GM19238 (cell line): ENCODE measurements at regions not wholly inside any gene's neighbourhood (a gene's known extent, or its start where the extent isn't known, plus 50 kb on each side); places are given as distances from the start of the nearest gene placed in this dataset.
"Not testable (repeated sequence)": the region's sequence is repeated elsewhere in the genome, so short reads cannot be mapped to it uniquely, and the experiment has no call there.

Experiments
- DNase-seq: peaks from one replicate; pipeline ENCODE4 v3.0.0; 2011; ENCODE audit warnings: low spot score; ENCODE audit not compliant: insufficient read length

DNA sequence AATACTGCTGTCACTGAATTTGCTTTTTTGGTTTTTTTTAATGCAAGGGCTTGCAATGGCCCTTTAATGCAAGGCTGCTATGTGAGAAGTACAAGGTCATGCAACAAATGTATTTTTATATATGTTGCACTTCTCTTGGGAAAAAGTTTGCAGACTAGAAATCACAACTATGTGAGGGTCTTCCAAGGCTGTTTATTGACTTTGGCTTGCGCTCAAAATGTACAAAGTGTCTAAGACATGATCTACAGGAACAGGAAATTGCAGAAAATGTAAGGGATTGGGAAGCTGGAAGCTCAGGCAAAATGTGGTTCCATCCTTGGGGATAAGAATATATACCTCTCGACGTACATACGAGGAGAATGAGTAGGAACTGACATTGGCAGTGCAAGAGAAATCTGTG lies 92.2 kb upstream of the F13A1 start:
- no peak for DNase-seq

- no peak for DNase-seq
These were observed 94.5 kb upstream of the F13A1 start for GRCh38 chr6:6414931-6415330.

GRCh38 chr6:6417475-6417874 lies 97.0 kb upstream of the F13A1 start:
- DNase-seq: no peak

DNA sequence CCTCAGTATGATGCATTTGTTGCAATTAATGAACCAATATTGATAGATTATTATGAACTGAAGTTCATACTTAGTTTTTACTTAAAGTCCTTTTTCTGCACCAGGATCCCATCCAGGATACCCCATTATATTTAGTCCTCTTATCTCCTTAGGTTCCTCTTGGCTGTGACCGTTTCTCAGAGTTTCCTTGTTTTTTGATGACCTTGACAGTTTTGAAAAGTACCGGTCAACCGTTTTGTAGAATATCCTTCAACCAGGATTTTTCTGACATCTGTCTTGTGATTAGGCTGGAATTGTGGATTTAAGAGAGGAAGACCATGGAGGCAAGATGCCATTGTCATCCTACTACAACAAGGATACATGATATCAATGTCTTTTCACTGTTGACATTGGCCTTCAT lies 98.0 kb upstream of the F13A1 start:
- no peak for DNase-seq

GRCh38 chr6:6420107-6420506 lies 99.6 kb upstream of the F13A1 start:
- DNase-seq: no peak

GRCh38 chr6:6434151-6434550 lies 113.7 kb upstream of the F13A1 start:
- no peak for DNase-seq

- DNase-seq: no peak
These were observed 114.3 kb upstream of the F13A1 start for GRCh38 chr6:6434723-6435122.

- no peak for DNase-seq
These were observed 115.9 kb upstream of the F13A1 start for GRCh38 chr6:6436366-6436765.

GRCh38 chr6:6436946-6437345 lies 116.5 kb upstream of the F13A1 start:
- no peak for DNase-seq

GRCh38 chr6:6438286-6438685 lies 117.8 kb upstream of the F13A1 start:
- no peak for DNase-seq

DNA sequence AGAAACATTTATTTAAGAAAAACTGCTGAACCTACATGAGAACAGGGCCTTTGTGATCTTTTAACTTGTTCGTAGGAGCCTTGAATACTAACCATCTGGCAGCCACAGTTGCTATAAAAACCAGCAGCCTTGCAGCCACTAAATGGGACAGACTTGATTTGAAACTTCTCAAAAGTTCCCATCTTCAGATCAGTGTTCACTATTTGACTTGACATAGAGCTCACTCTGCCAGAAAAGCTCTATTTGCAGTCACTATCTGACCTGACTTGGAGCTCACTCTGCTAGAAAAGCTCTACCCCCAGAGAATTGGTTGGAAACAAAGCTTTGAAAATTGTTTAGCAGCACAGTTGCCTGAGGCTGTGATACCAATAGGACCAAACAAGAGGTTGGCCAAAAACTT lies 119.3 kb upstream of the F13A1 start:
- DNase-seq: no peak

DNA sequence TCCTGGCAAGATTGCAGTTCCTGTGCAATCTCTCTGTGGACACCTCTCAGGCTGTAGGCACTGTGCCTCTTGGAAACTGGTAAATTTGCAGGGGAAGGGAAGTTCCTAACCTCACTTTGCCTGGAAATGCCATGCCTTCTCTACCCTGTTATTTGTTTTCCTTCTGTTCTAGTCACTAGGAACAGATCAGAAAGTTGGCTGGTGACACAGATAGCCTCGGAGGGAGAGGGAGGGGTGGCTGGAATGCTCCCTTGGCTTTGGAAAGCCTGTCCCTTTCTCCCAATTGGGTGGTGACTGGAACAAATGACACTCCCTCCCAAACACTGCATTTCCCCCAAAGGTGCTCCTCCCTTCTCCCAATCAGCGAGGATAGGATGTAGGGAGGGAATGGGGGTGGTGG lies 131.5 kb upstream of the F13A1 start:
- no peak for DNase-seq

GRCh38 chr6:6453186-6453585 lies 132.7 kb upstream of the F13A1 start:
- no peak for DNase-seq

DNA sequence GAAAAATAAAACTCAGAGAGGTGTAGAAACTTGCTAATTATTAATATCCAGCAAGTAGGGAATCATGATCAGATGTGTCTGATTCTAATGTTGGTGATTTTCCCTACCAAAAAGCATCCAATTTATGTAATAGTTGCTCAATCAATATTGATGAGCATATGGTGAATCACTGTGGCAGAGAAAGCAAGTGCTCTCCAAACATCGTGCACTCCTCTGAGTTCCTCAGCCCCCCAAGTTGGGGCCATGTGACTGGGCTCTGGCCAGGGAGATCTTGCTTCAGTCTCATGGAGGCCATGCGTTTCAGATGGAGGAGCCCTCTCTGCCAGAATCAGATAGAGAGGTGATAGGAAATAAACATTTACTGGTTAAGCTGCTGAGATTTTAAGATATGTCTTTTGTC lies 133.2 kb upstream of the LY86 start:
- no peak for DNase-seq

- DNase-seq: no peak
These were observed 130.3 kb upstream of the LY86 start for GRCh38 chr6:6458172-6458571.

DNA sequence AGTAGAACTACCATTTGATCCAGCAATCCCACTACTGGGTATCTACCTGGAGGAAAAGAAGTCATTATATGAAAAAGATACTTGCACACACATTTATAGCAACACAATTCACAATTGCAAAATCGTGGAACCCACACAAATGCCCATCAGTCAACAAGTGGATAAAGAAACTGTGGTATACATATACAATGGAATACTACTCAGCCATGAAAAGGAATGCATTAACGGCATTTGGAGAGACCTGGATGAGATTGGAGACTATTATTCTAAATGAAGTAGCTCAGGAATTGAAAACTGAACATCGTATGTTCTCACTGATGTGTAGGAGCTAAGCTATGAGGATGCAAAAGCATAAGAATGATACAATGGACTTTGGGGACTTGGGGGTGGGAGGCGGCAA lies 128.6 kb upstream of the LY86 start:
- DNase-seq: not testable (repeated sequence)

DNA sequence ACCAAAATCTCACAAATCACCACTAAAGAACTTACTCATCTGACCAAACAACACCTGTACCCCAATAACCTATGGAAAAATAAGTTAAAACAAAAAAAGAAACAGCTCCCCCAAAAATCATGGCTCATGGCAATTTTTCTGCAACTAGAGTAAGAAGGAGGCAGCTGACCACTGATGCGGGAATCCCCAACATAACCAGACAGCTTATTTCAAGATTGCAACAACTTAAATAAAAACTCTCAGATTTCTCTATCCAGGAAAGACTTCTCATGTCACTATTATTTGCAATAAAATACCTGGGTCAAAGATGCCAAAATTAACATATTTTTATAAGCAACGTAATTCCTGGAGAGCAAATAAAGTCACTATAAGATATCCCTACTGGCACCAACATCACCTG lies 128.1 kb upstream of the LY86 start:
- DNase-seq: no peak

DNA sequence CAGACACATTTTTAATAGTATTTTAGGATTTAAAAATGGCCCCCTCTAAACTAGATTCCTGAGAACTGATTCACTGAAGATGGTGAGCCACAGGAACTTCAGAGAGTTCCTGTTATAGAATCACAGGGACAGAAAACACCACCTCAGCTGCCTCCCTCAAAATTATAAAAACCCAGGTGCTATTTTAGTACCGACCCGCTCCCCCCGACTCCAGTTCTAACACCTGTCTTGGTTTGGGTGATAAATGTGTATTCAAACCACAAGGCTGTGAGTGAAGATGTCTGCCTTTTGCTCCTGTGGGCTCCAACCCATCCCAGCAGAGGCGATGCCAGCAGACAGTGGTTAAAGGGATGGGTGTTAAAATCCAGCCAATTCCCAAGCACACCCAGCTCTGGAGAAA lies 127.4 kb upstream of the LY86 start:
- no peak for DNase-seq

DNA sequence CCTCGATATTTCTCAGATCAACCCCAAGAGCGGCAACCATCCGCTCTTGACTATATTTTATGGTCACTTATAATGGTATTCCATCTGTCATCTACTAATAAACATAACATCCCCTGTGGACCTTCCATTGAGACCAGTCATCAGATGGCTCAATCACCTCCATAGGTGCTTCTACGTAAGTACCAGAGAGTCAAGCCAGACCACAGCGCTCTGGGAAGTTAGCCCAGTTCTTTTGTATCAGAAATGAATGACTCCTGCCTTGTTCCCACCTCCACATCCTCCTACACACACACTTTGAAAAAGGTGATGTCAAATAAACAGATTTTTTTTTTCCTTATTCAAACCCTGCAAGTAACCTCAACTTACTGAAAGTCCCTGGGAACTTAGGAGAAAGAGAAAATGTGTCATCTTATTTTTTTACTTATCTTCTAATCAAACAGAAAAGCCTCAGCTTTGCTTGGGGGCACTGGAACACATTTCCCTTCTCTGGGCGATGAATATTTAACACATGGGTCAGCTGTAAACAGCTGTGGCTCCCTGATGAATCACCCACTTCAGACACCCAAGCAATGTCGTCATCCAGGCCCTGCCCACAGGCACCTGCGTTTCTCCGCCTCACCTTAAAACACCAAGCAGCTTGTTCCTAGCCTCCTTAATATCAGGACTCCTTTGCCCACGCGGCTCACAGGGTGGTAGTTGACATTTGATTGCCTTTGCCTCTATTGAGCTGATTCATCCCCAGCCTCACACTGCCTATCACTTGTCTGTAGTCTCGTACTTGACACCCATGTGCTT lies 121.4 kb upstream of the LY86 start:
- no peak for DNase-seq

GRCh38 chr6:6469074-6469473 lies 119.4 kb upstream of the LY86 start:
- no peak for DNase-seq

- DNase-seq: no peak
These were observed 118.4 kb upstream of the LY86 start for GRCh38 chr6:6470123-6470522.

DNA sequence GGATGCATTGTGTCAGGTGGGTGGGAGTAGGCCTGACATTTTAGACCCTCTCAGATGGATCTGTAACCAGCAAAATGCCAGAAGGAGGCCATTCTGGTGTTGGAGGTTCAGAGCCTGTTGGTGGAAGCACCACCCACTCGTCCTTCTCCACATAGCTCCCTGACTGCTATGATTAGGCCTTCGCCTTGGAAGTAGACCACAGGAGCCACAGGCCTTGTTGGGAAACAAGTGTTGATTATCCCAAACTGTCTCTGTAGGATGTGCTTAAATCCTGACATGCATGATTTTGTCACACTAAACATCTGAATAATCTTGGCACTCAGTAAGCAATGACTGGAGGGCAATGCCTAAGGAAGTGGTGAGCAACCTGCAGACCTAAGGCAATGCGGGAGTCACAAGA lies 117.2 kb upstream of the LY86 start:
- no peak for DNase-seq

DNA sequence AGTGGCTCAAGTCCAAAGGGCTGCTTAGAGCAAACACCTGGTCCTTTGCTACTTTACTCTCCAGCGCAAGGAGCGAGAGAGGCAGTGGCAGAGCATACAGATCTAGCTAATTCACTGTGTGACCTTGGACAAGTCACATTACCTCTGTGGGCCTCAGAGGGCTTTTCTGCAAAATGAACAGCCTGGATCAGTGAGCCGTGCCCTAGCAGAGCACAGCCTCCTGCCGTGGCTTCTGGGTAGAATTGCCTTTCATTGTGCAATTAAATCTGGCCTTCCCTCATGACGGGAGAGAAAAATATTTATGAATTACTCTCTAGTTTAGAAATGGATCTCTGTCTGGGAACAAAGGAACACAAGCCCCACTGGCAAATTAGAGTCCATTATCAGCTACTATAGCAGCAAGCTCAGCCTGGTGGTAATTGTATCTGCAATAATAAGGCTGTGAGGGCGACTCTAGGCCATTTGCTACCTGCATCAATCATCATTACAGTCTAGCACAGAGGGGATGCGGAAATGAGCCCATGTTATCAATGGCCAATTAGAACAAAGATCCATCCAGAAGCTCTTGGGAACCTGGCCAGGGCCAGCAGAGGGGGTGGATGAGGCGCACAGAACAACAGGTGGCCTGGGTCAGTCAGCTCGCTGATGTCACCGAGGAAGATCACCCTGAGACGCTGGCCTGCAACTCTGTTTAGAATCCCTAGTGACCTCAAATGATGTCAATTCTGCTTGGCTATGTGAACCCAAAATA lies 114.2 kb upstream of the LY86 start:
- DNase-seq: no peak
